ENCODE measurements at regions not wholly inside any gene's neighbourhood (a gene's known extent, or its start where the extent isn't known, plus 50 kb on each side); places are given as distances from the start of the nearest gene placed in this dataset.

DNA sequence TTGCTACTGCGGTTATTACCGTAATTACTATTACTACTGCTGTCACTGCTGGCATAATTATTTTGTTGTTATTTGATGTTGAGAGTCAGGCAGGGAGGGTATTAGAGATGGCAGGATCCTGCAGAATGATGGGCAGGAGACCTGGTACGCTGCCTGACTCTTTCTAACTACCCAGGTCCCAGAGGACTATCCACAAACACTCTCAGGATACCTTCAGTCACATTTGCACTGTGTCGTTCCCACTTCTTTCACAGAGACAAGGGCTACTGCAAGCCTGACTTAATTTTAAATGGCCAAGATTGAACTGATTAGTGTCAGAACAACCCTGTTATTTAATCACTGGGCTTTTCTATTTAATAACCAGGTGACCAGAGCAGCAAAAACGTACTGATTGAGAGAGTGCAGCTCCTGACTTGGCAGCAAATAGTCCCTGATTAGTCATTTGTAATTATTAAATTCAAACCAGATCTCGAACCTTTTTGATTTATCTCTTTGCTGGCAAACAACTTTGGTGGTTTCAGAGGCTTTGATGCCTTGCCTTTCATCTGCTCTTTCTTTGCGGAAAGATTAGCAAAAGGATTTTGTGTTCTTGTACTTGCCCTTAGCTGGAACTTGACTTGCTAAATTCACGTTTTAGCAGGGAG, 88.8 kb upstream of the ARHGEF3 start:
- no peak for DNase-seq

GRCh38 chr3:56889131-56889530, 87.4 kb upstream of the ARHGEF3 start:
- no peak for DNase-seq

DNA sequence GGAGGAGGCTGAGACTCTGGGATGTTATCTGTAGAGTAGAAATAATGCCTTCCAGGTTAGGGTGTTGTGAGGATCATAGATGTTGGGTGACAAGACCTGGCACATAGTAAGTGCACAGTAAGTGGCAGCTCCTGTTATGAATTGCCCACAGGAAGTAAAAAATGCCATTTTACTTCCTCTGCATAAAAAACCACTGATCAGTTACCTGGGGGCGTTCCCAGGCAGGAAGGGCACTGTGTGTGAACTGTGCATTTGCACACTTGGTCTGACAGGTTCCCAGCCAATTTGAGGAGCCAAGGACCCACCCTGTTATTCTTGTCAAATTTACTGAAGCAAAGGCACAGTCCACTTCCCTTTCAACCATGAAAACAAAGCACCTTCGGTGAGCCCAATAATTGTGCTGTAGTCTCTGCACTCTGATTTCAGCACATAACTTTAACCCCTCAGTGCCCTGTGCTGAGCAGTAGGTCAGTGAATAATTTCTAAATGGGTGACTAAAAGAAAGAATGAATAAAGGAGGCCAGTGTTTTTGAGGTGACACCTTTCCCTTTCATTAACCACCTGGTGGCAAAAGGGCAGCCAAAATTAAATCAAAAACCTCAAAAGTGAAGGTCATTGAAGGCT, 85.8 kb upstream of the ARHGEF3 start:
- no peak for DNase-seq

- no peak for DNase-seq
Observed at GRCh38 chr3:56886314-56886713, 84.6 kb upstream of the ARHGEF3 start.

GRCh38 chr3:56885879-56886278, 84.1 kb upstream of the ARHGEF3 start:
- no peak for DNase-seq

- DNase-seq = no peak
Observed at GRCh38 chr3:56885453-56885852, 83.7 kb upstream of the ARHGEF3 start.

GRCh38 chr3:56884387-56884786, 82.6 kb upstream of the ARHGEF3 start:
- DNase-seq = no peak

DNA sequence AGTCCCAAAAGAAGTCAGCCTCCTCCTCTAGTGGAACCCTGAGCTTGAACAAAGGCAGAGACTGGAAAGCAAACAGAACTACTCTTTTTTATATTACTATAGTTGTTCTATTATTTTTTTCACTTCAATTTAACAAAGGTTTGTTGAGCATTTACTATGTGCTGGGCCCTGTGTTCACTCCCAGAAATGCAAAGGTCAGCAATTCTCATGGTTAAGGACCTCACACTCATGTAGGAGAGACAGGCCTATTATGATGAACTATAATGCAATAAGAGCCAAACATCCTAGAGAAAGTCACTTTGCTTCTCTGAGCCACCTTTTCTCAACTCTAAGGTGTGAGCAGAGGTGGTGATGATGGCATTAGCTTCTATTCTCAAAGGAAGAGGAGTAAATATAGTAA, 82.1 kb upstream of the ARHGEF3 start:
- DNase-seq = no peak

DNA sequence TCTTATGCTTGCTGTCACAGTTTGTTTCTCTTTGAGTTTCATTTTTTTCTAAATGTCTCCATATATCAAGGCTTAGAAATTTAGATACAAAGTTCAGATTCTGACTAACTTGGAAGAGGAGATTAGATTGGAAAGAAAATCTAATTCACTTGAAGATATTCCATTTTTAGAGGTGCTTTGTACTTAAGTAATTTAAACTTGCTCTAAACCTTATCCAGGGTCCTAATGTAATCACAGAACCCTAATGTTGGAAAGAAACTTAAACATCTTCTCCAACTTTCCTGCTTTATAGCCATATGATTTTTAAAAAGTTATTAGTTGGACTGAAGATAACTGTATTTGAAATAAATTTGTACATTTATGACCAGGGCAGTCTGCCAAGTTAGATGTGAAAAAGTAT, 81.1 kb upstream of the ARHGEF3 start:
- no peak for DNase-seq

DNA sequence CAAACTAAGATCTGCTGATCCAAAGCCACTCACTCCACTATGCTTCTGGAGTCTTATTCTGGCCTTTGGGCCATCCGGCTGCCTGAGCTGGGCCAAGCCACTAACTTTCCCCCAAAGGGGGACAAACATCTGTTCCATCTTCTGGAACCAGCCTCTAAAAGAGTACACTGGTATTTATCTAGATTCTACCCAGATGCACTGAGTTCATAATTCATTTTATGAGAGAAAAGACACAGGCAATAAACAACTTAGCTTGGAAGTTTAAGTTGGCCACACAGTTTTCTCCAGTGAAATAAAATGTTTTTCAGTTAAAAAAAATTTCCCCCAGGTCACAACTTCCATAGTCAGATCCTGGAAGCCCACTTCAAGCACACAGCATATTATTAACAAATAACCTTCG, 80.1 kb upstream of the ARHGEF3 start:
- no peak for DNase-seq

DNA sequence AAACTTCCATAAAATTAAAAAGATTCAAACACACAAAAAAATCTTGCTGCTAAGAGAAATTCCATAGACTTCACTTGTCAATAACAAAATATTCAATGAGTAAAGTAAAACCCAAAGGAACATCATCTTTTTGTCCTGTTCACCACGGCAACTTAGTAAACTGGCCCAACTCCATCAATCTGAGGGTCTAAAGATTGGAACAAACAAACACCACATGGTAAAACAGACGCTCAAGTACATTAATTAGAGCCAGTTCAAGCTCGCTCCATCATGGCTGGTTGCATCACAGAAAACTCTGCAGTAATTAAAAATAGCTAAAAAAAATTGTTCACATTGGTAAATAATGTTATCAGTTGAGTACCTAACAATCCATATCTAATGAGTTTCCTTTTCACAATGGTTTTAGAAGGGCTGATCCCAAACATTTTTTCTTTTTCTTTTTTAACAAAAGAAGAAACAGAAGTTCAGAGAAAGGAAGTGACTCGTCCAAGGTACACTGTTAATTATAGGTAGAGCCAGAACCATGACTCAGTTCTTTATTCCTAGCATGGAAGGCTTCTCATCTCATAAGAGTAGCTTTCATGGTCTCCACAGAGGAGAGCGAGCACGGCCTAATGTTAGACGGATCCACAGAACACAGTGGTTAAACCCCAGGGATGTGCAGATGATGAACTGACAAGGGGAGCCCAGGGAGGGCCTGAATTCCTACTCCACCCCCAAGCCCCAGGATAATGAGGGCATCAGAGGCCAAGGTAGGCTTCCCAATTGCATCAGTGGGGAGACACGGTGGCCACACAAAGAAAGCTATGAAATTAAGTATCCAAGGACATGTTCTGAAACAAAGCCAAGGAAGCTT, 79.2 kb upstream of the ARHGEF3 start:
- no peak for DNase-seq

DNA sequence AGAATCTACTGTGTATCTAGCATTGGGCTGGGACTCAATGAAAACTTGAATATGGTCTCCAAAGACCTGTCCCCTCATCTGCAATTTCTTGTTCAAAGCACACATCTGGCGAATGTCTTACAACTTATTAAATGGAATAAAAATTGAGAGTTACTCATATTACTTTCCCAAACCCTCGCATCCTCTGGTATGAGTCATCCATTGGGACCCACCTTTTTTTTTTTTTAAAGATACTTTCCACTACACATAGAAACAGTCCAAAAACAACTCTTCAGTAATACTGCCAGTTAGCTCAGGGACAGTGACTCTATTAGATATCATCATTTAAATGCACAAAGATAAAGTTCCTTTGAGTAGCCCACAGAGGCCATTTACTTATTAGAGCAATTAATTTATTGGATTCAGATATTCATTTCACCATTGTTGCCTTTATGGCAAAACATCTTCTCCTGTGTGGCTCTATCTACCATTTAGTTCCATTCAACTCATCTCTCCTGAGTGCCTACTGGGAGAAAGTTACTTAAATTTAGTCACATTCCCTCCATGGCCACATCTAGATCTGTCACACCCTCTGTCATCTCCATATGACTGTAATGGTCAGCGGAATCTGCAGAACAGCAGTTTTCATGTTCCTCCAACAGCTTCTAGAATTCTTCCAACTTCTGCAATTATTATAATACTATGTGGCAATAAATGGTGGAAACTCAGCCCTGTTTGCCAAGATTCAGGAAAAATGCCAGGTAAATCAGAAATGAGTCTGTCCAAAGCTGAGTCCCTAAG, 77.9 kb upstream of the ARHGEF3 start:
- no peak for DNase-seq

- DNase-seq = no peak
Observed at GRCh38 chr3:56878074-56878473, 76.3 kb upstream of the ARHGEF3 start.

DNA sequence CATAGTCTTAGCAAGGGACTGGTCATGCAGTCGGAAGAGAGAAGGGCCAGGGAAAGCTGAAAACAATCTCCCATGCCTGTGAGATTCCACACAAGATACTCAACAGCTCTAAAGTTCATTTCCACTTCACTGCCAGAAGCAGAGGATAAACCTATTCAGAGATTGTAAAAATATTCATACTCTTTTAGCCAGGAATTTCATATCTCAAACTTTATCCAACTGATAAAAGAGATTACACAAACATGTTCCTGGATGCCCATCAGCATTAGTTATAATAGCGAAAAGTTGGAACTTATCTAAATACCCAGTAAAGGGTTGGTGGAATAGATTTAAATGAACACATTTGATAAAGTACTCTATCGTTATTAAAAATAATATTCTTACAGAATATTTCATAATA, 75.2 kb upstream of the ARHGEF3 start:
- no peak for DNase-seq

DNA sequence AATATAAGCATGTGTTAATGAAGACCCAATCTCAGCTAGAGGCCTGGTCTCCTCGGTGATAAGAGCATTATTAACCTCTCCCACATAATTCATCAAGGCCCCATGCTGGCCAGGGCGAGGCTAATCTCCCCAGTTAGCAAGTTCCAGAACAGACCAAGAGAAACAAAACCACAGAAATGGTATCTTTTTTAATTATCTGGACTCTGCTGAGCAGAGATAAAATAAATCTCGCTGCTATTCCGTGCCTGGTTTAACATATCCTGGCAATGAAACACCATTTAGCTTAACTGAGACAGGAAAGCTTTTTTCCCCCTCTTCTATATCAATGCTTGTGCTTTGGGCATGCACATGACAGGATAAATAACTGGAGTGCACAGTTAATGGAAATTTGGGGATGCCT, 72.5 kb upstream of the ARHGEF3 start:
- DNase-seq = no peak

GRCh38 chr3:56870436-56870835, 68.7 kb upstream of the ARHGEF3 start:
- no peak for DNase-seq

GRCh38 chr3:56869157-56869889, 67.6 kb upstream of the ARHGEF3 start:
- DNase-seq = no peak

GRCh38 chr3:56868706-56869105, 67.0 kb upstream of the ARHGEF3 start:
- DNase-seq = no peak

DNA sequence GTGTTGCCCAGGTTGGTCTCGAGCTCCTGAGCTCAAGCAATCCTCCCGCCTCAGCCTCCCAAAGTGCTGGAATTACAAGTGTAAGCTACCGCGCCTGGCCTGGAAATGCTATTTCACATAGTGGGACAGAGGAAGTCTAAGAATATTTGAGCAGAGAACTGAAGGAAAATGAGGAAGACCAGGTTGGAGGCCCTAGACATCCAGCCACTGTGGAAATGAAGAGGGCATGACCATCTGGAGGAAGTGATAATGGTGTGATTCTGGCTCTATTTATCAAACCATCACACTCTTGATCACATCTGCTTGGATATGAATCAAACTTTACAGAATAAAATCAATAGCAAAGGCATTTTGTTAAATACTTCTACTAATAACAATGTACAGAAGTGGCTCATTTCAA, 65.9 kb upstream of the ARHGEF3 start:
- DNase-seq = no peak

DNA sequence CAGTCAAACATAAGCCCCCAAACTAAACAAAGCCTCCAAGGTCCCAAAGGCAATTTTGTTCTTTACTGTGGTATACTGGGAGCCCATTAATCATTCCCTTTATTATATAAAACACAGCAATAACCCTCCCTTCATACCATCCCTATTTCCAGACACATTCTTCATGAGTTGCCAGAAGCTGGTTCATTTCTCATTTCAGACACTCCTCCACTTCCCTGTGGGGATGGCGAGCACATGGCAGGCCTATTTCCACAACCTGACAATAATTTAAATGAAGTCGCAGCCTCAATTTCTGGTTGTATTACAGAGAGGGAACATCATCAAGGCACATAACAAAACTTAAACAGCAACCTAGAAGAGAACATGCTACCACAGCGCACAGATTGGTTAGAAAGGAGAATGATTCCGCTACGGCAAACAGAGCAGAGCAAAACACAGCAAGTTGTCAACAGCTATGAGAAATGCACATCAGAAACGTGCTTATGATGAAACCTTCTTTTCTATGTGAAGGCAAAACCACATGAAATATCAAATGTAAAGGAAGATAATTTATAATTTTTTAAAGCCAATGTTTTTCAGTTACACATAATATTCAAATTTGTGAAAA, 63.3 kb upstream of the ARHGEF3 start:
- no peak for DNase-seq

GRCh38 chr3:56864090-56864489, 62.3 kb upstream of the ARHGEF3 start:
- no peak for DNase-seq
